Natural killer cell (primary cell): ENCODE measurements at regions not wholly inside any gene's neighbourhood (a gene's known extent, or its start where the extent isn't known, plus 50 kb on each side); places are given as distances from the start of the nearest gene placed in this dataset.

Source experiments
- ATAC-seq, 3 donors: fragments of 150-1000 bp in 2 of 3; fragments of 200-7000 bp in 1 of 3; cut with Tn5 transposase; 1 replicate in 1 of 3; 2 replicates in 2 of 3; pipeline ENCODE4 v1.10.0; 2021; ENCODE audit warnings: mild to moderate bottlenecking in 2 of 3, moderate library complexity in 2 of 3
- DNase-seq, 2 donors: peaks; one replicate each; pipeline versions ENCODE4 v3.0.0 to v3.0.0-alpha.2; 2013 to 2021; ENCODE audit warnings: mixed read lengths in 1 of 2
- H3K27ac ChIP-seq: one replicate; pipeline ENCODE4 v1.5.1; 2013; ENCODE audit warnings: mild to moderate bottlenecking, low read length
- H3K27me3 ChIP-seq: one replicate; pipeline ENCODE4 v1.6.1; 2013; ENCODE audit warnings: low read length; ENCODE audit not compliant: control insufficient read depth, insufficient read depth
- H3K36me3 ChIP-seq: one replicate; pipeline ENCODE4 v1.6.1; 2013; ENCODE audit warnings: low read length; ENCODE audit not compliant: control insufficient read depth, insufficient read depth
- H3K4me1 ChIP-seq: one replicate; pipeline ENCODE4 v1.6.1; 2013; ENCODE audit warnings: low read length; ENCODE audit not compliant: control insufficient read depth, insufficient read depth
- H3K4me3 ChIP-seq: one replicate; pipeline ENCODE4 v1.5.1; 2013; ENCODE audit warnings: low read length
- H3K9me3 ChIP-seq: one replicate; pipeline ENCODE4 v1.6.1; 2013; ENCODE audit warnings: low read length; ENCODE audit not compliant: control insufficient read depth, insufficient read depth
- H3K27ac Mint-ChIP-seq, 2 donors: one replicate each; pipeline ENCODE4 v1.8.0; 2022; ENCODE audit warnings: mild to moderate bottlenecking in 2 of 2, mixed read lengths in 2 of 2, moderate library complexity in 1 of 2
- H3K27me3 Mint-ChIP-seq, 2 donors: one replicate each; pipeline ENCODE4 v1.8.0; 2022; ENCODE audit warnings: low read depth in 2 of 2, mixed read lengths in 2 of 2
- H3K36me3 Mint-ChIP-seq: one replicate; pipeline ENCODE4 v1.8.0; 2022; ENCODE audit warnings: mixed read lengths
- H3K4me1 Mint-ChIP-seq, 2 donors: one replicate each; pipeline ENCODE4 v1.8.0; 2022; ENCODE audit warnings: mixed read lengths in 2 of 2
- H3K4me3 Mint-ChIP-seq: one replicate; pipeline ENCODE4 v1.8.0; 2022; ENCODE audit warnings: mild to moderate bottlenecking, moderate library complexity, mixed read lengths
- H3K9me3 Mint-ChIP-seq, 2 donors: one replicate each; pipeline ENCODE4 v1.8.0; 2022; ENCODE audit warnings: mixed read lengths in 2 of 2
- CTCF ChIP-seq: fragments of 200-600 bp; IDR thresholded peaks from one replicate; pipeline ENCODE4 v1.8.0; 2022; ENCODE audit warnings: antibody characterized with exemption
- WGBS: methylation state at CpG from one replicate; pipeline ENCODE4 v1.1.7; 2013; ENCODE audit warnings: missing lambda C conversion rate; ENCODE audit not compliant: insufficient coverage; 5-methylcytosine and 5-hydroxymethylcytosine counted together
- intact Hi-C: fragments of 100-400 bp; cut with micrococcal nuclease; formaldehyde crosslinking; loops from one replicate; pipeline ENCODE4 v1.14.2; 2022

GRCh38 chr12:70040141-70040540, 203.1 kb upstream of the CNOT2 start:
- no peak overlapping the region for H3K27ac Mint-ChIP-seq
- H3K9me3 Mint-ChIP-seq, result no peaks in the 10 kb centered on the region
- Histone ChIP-seq H3K4me1 (no peaks in the 10 kb centered on the region), H3K36me3 (no peaks in the 10 kb centered on the region), H3K9me3 (no peaks in the 10 kb centered on the region), H3K27ac (no peak overlapping the region), H3K4me3 (no peak overlapping the region), H3K27me3 (no peaks in the 10 kb centered on the region)
- H3K4me3 Mint-ChIP-seq, result no peak overlapping the region
- DNase-seq (no peak), ATAC-seq (no peak)
- no peak for TF ChIP-seq CTCF
- H3K4me1 Mint-ChIP-seq, result peaks cover 0 to 9% of the 10 kb centered on the region in 2 donors
- 94% methylated on average over 2 of the region's 2 CpGs for WGBS
- intact Hi-C loops, result no loop called here
- H3K27me3 Mint-ChIP-seq, result peaks cover 0 to 6% of the 10 kb centered on the region in 2 donors
- no peaks in the 10 kb centered on the region for H3K36me3 Mint-ChIP-seq

GRCh38 chr12:70042675-70043074, 200.6 kb upstream of the CNOT2 start:
- Mint-ChIP-seq H3K27ac (no peak overlapping the region), H3K27me3 (peaks cover 5 to 12% of the 10 kb centered on the region in 2 donors), H3K9me3 (no peaks in the 10 kb centered on the region), H3K4me1 (peaks cover 11 to 13% of the 10 kb centered on the region in 2 donors), H3K36me3 (no peaks in the 10 kb centered on the region), H3K4me3 (no peak overlapping the region)
- no peaks in the 10 kb centered on the region for H3K27me3 ChIP-seq
- intact Hi-C loops, result no loop called here
- H3K9me3 ChIP-seq, result no peaks in the 10 kb centered on the region
- ATAC-seq (no peak), DNase-seq (no peak)
- no peak overlapping the region for H3K27ac ChIP-seq
- no peaks in the 10 kb centered on the region for H3K36me3 ChIP-seq
- WGBS, result 91% methylated on average over 6 of the region's 6 CpGs
- no peak for TF ChIP-seq CTCF
- H3K4me1 ChIP-seq, result no peaks in the 10 kb centered on the region
- H3K4me3 ChIP-seq, result no peak overlapping the region

GRCh38 chr12:70043490-70044138, 199.6 kb upstream of the CNOT2 start:
- no peak for ATAC-seq
- peaks cover 5 to 12% of the 10 kb centered on the region in 2 donors for H3K27me3 Mint-ChIP-seq
- Histone ChIP-seq H3K27ac (no peak overlapping the region), H3K4me1 (no peaks in the 10 kb centered on the region), H3K27me3 (no peaks in the 10 kb centered on the region), H3K4me3 (no peak overlapping the region), H3K36me3 (no peaks in the 10 kb centered on the region), H3K9me3 (no peaks in the 10 kb centered on the region)
- no peaks in the 10 kb centered on the region for H3K9me3 Mint-ChIP-seq
- no peaks in the 10 kb centered on the region for H3K36me3 Mint-ChIP-seq
- 94% methylated on average over 4 of the region's 4 CpGs for WGBS
- H3K27ac Mint-ChIP-seq, result no peak overlapping the region
- intact Hi-C loops, result no loop called here
- TF ChIP-seq CTCF, result no peak
- no peak overlapping the region for H3K4me3 Mint-ChIP-seq
- peaks cover 11 to 16% of the 10 kb centered on the region in 2 donors for H3K4me1 Mint-ChIP-seq
- no peak for DNase-seq

- no peaks in the 10 kb centered on the region for H3K9me3 ChIP-seq
- H3K27ac ChIP-seq, result no peak overlapping the region
- H3K4me1 ChIP-seq, result no peaks in the 10 kb centered on the region
- H3K4me1 Mint-ChIP-seq, result peaks cover 17 to 21% of the 10 kb centered on the region in 2 donors
- 67% methylated on average over 2 of the region's 2 CpGs for WGBS
- H3K4me3 Mint-ChIP-seq, result no peak overlapping the region
- H3K4me3 ChIP-seq, result no peak overlapping the region
- ATAC-seq (no peak), DNase-seq (no peak)
- peaks cover 5 to 12% of the 10 kb centered on the region in 2 donors for H3K27me3 Mint-ChIP-seq
- TF ChIP-seq CTCF, result no peak
- intact Hi-C loops, result no loop called here
- H3K27me3 ChIP-seq, result no peaks in the 10 kb centered on the region
- H3K9me3 Mint-ChIP-seq, result no peaks in the 10 kb centered on the region
- H3K27ac Mint-ChIP-seq, result no peak overlapping the region
- no peaks in the 10 kb centered on the region for H3K36me3 ChIP-seq
- no peaks in the 10 kb centered on the region for H3K36me3 Mint-ChIP-seq
Measured at GRCh38 chr12:70044167-70044566, 199.1 kb upstream of the CNOT2 start.
